H7 (cell line): ENCODE measurements at regions not wholly inside any gene's neighbourhood (a gene's known extent, or its start where the extent isn't known, plus 50 kb on each side); places are given as distances from the start of the nearest gene placed in this dataset.
"Not testable (repeated sequence)": the region's sequence is repeated elsewhere in the genome, so short reads cannot be mapped to it uniquely, and the experiment has no call there.

ENCODE experiments used
- DNase-seq: peaks from one replicate; pipeline ENCODE4 v3.0.0; 2012
- H3K27me3 ChIP-seq: 2 replicates; pipeline ENCODE4 v1.6.0; 2011; ENCODE audit warnings: mild to moderate bottlenecking, low read length; ENCODE audit not compliant: control insufficient read depth, insufficient read depth
- H3K36me3 ChIP-seq: replicated peaks from 2 replicates; pipeline ENCODE4 v1.5.1; 2011; ENCODE audit warnings: low read length; ENCODE audit not compliant: control insufficient read depth, insufficient read depth
- H3K4me3 ChIP-seq: 2 replicates; pipeline ENCODE4 v1.5.1; 2011; ENCODE audit warnings: low read depth, mild to moderate bottlenecking, control low read depth, low read length, moderate library complexity; ENCODE audit not compliant: insufficient read depth

- H3K36me3 ChIP-seq, H3K27me3 ChIP-seq, H3K4me3 ChIP-seq, DNase-seq: not testable (repeated sequence)
Observed at GRCh38 chr16:29578898-29579297, 72.7 kb upstream of the NPIPB12 start.

- H3K4me3 ChIP-seq, H3K36me3 ChIP-seq, DNase-seq, H3K27me3 ChIP-seq: not testable (repeated sequence)
Observed at GRCh38 chr16:29581764-29582163, 75.6 kb upstream of the NPIPB12 start.

DNA sequence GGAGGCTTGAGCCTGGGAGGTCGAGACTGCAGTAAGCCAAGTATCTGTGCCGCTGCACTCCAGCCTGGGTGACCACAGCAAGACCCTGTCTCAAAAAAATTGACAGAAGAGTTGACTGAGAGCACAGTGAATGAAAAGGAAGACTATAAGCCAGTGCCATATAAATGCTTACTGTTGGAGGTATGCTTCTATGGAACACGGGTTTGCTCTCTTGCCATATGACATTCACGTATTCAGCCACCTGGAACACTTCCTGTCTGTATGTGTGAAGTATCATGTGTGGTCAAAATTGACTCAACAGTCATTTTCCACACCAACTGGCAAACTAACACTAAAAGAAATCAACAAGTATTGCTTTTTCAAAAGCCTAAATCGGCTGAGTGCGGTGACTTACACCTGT lies 71.1 kb upstream of the SPN start:
- not testable (repeated sequence) for DNase-seq, H3K27me3 ChIP-seq, H3K36me3 ChIP-seq, H3K4me3 ChIP-seq

DNA sequence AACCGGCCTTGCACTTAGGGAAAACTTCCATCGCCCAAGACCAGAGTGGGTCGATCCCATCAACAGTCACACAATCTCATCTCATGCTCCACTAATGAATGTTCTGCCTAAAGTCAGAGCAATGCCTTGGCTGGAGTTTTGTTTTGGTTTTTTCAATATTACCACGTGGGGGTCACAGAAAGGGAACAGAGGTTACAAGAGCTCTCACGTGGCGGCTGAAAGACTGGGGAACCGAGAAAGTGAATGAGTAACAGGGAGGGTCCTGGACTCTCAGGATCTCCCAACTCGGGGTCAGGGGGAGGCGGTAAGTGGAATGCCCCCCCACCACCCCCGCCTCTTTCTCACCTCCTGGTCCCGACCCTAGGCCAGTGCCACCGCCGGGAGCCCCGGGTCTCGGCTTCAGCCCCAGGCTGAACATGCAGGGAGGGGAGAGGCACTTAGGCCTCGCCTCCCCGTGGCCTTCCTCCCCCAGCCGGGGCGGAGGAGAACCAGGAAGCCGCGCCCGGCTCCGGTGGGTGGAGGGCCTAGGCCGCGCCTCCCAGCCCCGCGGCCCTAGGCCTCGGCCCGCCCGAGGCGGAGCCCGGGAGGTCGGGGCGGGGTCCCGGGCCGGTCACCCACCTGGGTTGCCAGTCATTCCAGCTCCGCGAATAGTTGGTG lies 68.7 kb upstream of the SPN start:
- peak overlapping the region; percentile 77 for H3K4me3 ChIP-seq
- not testable (repeated sequence) for H3K36me3 ChIP-seq, H3K27me3 ChIP-seq, DNase-seq

- H3K27me3 ChIP-seq, DNase-seq, H3K36me3 ChIP-seq: not testable (repeated sequence)
- peak overlapping the region; percentile 77 for H3K4me3 ChIP-seq
Observed at GRCh38 chr16:29594926-29595838, 67.9 kb upstream of the SPN start.

GRCh38 chr16:29597030-29597429 lies 66.0 kb upstream of the SPN start:
- DNase-seq = not testable (repeated sequence)

GRCh38 chr16:29600111-29601000 lies 62.7 kb upstream of the SPN start:
- DNase-seq = peak; percentile 14
- H3K4me3 ChIP-seq, H3K36me3 ChIP-seq, H3K27me3 ChIP-seq: not testable (repeated sequence)

More at GRCh38 chr16:29597030-29597429, 66.0 kb upstream of the SPN start:
- not testable (repeated sequence) for H3K27me3 ChIP-seq, H3K36me3 ChIP-seq, H3K4me3 ChIP-seq

DNA sequence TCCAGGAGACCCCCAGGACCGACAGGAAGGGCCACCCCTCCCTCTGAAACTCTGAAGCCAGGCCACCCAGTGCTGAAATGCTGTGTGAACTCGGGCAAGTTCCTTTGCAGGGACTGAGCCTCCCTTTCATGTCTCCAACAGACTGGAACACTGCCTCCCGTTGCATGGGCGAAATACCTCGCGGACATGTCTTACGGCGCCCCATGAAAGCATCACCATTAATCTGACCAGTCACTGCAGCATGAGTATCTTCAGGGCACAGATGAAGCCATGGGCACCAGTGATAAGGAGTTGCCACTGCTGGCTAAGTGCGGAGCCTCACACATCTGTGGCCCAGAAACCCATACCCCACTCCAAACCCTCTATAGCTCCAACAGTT lies 60.8 kb upstream of the SPN start:
- peak; percentile 2 for DNase-seq
- not testable (repeated sequence) for H3K36me3 ChIP-seq, H3K4me3 ChIP-seq, H3K27me3 ChIP-seq

GRCh38 chr16:29602683-29603088 lies 60.4 kb upstream of the SPN start:
- not testable (repeated sequence) for DNase-seq, H3K27me3 ChIP-seq, H3K4me3 ChIP-seq, H3K36me3 ChIP-seq

GRCh38 chr16:29604631-29605549 lies 58.2 kb upstream of the SPN start:
- not testable (repeated sequence) for H3K36me3 ChIP-seq, H3K4me3 ChIP-seq, H3K27me3 ChIP-seq
- peak; percentile 12 for DNase-seq

- peak; percentile 5 for DNase-seq
- not testable (repeated sequence) for H3K4me3 ChIP-seq, H3K27me3 ChIP-seq, H3K36me3 ChIP-seq
Observed at GRCh38 chr16:29605593-29606205, 57.3 kb upstream of the SPN start.

DNA sequence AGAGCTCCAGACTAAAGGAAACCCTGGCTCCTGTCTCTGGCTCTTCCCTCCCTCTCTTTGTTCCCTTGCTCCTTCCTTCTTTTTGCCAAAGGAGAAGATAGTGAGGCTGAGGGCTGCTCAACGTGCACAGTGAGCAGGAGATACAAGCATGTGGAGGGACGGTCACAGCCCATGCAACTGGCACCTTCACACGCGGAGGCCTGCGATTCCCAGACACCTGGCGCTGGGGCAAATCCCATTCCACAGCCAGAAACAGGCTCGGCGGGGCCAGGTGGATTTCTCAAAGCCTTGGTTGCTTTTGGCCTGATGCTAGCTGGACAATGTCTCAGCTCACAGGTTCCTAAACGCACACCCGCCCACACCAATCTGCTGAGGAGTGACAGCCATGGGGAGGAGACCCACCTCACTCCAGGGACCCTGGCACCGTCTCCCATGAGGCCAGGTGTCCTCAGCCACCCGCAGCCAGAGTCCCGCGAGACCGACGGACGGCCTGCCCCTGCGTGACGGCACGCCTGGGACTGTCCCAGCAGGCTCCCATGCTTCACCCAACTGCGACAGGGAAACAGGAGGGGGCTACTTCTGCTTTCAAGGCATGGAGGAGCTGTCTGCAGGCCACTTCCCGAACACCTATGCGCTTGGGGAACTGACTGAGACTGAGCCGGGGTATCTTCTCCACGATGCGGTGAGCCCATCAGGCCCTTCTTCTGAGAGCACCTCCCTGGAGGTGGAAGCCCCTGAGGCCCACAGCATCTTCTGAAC lies 56.2 kb upstream of the SPN start:
- H3K36me3 ChIP-seq, H3K27me3 ChIP-seq, H3K4me3 ChIP-seq: not testable (repeated sequence)
- peak; percentile 5 for DNase-seq

GRCh38 chr16:29607428-29607823 lies 55.6 kb upstream of the SPN start:
- H3K27me3 ChIP-seq, DNase-seq, H3K4me3 ChIP-seq, H3K36me3 ChIP-seq: not testable (repeated sequence)
